Panc1 (cell line): ENCODE measurements at regions not wholly inside any gene's neighbourhood (a gene's known extent, or its start where the extent isn't known, plus 50 kb on each side); places are given as distances from the start of the nearest gene placed in this dataset.

ENCODE experiments used
- POLR2AphosphoS5 ChIP-seq: IDR thresholded peaks from 2 replicates; pipeline ENCODE4 v1.6.1; 2012; ENCODE audit warnings: mild to moderate bottlenecking, low read depth, low read length, moderate library complexity
- REST ChIP-seq, 2 experiments: IDR thresholded peaks; 2 replicates each; pipeline ENCODE4 v1.6.1; 2011 to 2012; ENCODE audit warnings: low read depth in 2 of 2, control low read depth in 1 of 2, low read length in 1 of 2, mild to moderate bottlenecking in 1 of 2, moderate library complexity in 1 of 2; ENCODE audit not compliant: insufficient read depth in 1 of 2
- SIN3A ChIP-seq: IDR thresholded peaks from 2 replicates; pipeline ENCODE4 v1.6.1; 2012; ENCODE audit warnings: low read depth, mild to moderate bottlenecking, low read length, moderate library complexity, borderline replicate concordance; ENCODE audit not compliant: insufficient read depth
- TCF7L2 ChIP-seq: IDR thresholded peaks from 2 replicates; pipeline ENCODE4 v1.6.1; 2011; ENCODE audit warnings: mild to moderate bottlenecking, low read depth, low read length, inconsistent platforms
- TF ChIP-seq, protein P1 (sequence below): fragments of 450-650 bp; IDR thresholded peaks from 2 replicates; pipeline ENCODE4 v1.5.1; 2017; ENCODE audit warnings: mild to moderate bottlenecking

GRCh38 chr12:25629341-25629740 is 76.3 kb upstream of the LMNTD1 start:
- TF ChIP-seq, protein P1, sequence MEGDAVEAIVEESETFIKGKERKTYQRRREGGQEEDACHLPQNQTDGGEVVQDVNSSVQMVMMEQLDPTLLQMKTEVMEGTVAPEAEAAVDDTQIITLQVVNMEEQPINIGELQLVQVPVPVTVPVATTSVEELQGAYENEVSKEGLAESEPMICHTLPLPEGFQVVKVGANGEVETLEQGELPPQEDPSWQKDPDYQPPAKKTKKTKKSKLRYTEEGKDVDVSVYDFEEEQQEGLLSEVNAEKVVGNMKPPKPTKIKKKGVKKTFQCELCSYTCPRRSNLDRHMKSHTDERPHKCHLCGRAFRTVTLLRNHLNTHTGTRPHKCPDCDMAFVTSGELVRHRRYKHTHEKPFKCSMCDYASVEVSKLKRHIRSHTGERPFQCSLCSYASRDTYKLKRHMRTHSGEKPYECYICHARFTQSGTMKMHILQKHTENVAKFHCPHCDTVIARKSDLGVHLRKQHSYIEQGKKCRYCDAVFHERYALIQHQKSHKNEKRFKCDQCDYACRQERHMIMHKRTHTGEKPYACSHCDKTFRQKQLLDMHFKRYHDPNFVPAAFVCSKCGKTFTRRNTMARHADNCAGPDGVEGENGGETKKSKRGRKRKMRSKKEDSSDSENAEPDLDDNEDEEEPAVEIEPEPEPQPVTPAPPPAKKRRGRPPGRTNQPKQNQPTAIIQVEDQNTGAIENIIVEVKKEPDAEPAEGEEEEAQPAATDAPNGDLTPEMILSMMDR, result no peak
- TF ChIP-seq POLR2AphosphoS5 (no peak), TCF7L2 (no peak), SIN3A (no peak), REST (IDR thresholded peaks at IDR 0.05; ENCODE audit: insufficient read depth in 1 of 2, low read depth in 2 of 2, low read length in 1 of 2) (no peak)
